H9 (cell line): ENCODE measurements at regions not wholly inside any gene's neighbourhood (a gene's known extent, or its start where the extent isn't known, plus 50 kb on each side); places are given as distances from the start of the nearest gene placed in this dataset.

Experiments used
- DNase-seq: peaks from one replicate; pipeline ENCODE4 v3.0.0-alpha.2; 2017
- H2AFZ ChIP-seq: one replicate; pipeline ENCODE4 v1.6.1; 2013; ENCODE audit warnings: mild to moderate bottlenecking, low read length, control low read depth, moderate library complexity
- H2AK5ac ChIP-seq: 2 replicates; pipeline ENCODE4 v1.6.1; 2013; ENCODE audit warnings: low read length, control low read depth, mixed read lengths; ENCODE audit not compliant: insufficient read length
- H2BK120ac ChIP-seq: one replicate; pipeline ENCODE4 v1.6.1; 2013; ENCODE audit warnings: low read depth, mild to moderate bottlenecking, low read length, control low read depth, inconsistent platforms; ENCODE audit not compliant: poor library complexity, severe bottlenecking
- H2BK12ac ChIP-seq: 2 replicates; pipeline ENCODE4 v1.6.1; 2013; ENCODE audit warnings: low read length, control low read depth, mixed read lengths, low read depth; ENCODE audit not compliant: insufficient read length
- H2BK15ac ChIP-seq: 2 replicates; pipeline ENCODE4 v1.6.1; 2013; ENCODE audit warnings: low read depth, low read length, control low read depth
- H2BK20ac ChIP-seq: one replicate; pipeline ENCODE4 v1.6.1; 2013; ENCODE audit warnings: low read depth, mild to moderate bottlenecking, low read length, control low read depth, inconsistent platforms; ENCODE audit not compliant: poor library complexity, severe bottlenecking
- H2BK5ac ChIP-seq: 2 replicates; pipeline ENCODE4 v1.6.1; 2013; ENCODE audit warnings: low read length, control low read depth, mixed read lengths; ENCODE audit not compliant: insufficient read length
- H3K14ac ChIP-seq: 2 replicates; pipeline ENCODE4 v1.6.1; 2013; ENCODE audit warnings: low read length, control low read depth; ENCODE audit not compliant: insufficient read depth
- H3K18ac ChIP-seq: 2 replicates; pipeline ENCODE4 v1.6.1; 2013; ENCODE audit warnings: low read depth, mild to moderate bottlenecking, mixed read lengths, low read length, control low read depth; ENCODE audit not compliant: insufficient read length
- H3K23ac ChIP-seq: 2 replicates; pipeline ENCODE4 v1.6.1; 2013; ENCODE audit warnings: low read length, control low read depth, mixed read lengths, low read depth; ENCODE audit not compliant: insufficient read length
- H3K23me2 ChIP-seq: 2 replicates; pipeline ENCODE4 v1.6.1; 2013; ENCODE audit warnings: low read depth, mild to moderate bottlenecking, mixed read lengths, low read length, control low read depth; ENCODE audit not compliant: insufficient read length, poor library complexity, severe bottlenecking
- H3K27ac ChIP-seq: 2 replicates; pipeline ENCODE4 v1.5.1; 2013; ENCODE audit warnings: low read length, control low read depth, mixed read lengths, low read depth; ENCODE audit not compliant: insufficient read length
- H3K27me3 ChIP-seq: 2 replicates; pipeline ENCODE4 v1.6.1; 2013; ENCODE audit warnings: low read length, control low read depth, inconsistent platforms; ENCODE audit not compliant: insufficient read depth
- H3K4ac ChIP-seq: 2 replicates; pipeline ENCODE4 v1.6.1; 2013; ENCODE audit warnings: low read depth, mild to moderate bottlenecking, control low read depth, inconsistent platforms, low read length, moderate library complexity
- H3K4me1 ChIP-seq: 2 replicates; pipeline ENCODE4 v1.6.1; 2013; ENCODE audit warnings: low read length, control low read depth, inconsistent platforms; ENCODE audit not compliant: insufficient read depth
- H3K4me2 ChIP-seq: 2 replicates; pipeline ENCODE4 v1.6.1; 2013; ENCODE audit warnings: low read length, control low read depth, mixed read lengths; ENCODE audit not compliant: insufficient read length, insufficient read depth
- H3K56ac ChIP-seq: 2 replicates; pipeline ENCODE4 v1.6.1; 2013; ENCODE audit warnings: low read depth, mild to moderate bottlenecking, mixed read lengths, low read length, control low read depth; ENCODE audit not compliant: insufficient read length
- H3K79me1 ChIP-seq: 2 replicates; pipeline ENCODE4 v1.6.1; 2013; ENCODE audit warnings: low read depth, mild to moderate bottlenecking, moderate library complexity, low read length, control low read depth, inconsistent platforms; ENCODE audit not compliant: insufficient read depth, poor library complexity, severe bottlenecking
- H3K79me2 ChIP-seq: 2 replicates; pipeline ENCODE4 v1.6.1; 2013; ENCODE audit warnings: low read length, control low read depth, inconsistent platforms; ENCODE audit not compliant: insufficient read depth
- H3K9ac ChIP-seq: 2 replicates; pipeline ENCODE4 v1.6.1; 2013; ENCODE audit warnings: low read length, control low read depth, mixed read lengths; ENCODE audit not compliant: insufficient read length; ENCODE audit errors: extremely low read depth
- H3K9me3 ChIP-seq: one replicate; pipeline ENCODE4 v1.6.1; 2013; ENCODE audit warnings: low read depth, low read length, inconsistent platforms; ENCODE audit not compliant: control insufficient read depth
- H3T11ph ChIP-seq: one replicate; pipeline ENCODE4 v1.6.1; 2013; ENCODE audit warnings: mild to moderate bottlenecking, low read length, control low read depth, inconsistent platforms
- H4K20me1 ChIP-seq: one replicate; pipeline ENCODE4 v1.6.1; 2013; ENCODE audit not compliant: control insufficient read depth, insufficient read length, insufficient read depth
- H4K5ac ChIP-seq: 2 replicates; pipeline ENCODE4 v1.6.1; 2013; ENCODE audit warnings: low read depth, mild to moderate bottlenecking, mixed read lengths, low read length, control low read depth; ENCODE audit not compliant: insufficient read length
- H4K8ac ChIP-seq: replicated peaks from 2 replicates; pipeline ENCODE4 v1.6.1; 2013; ENCODE audit warnings: low read length, control low read depth, mixed read lengths, low read depth; ENCODE audit not compliant: insufficient read length
- H4K91ac ChIP-seq: 2 replicates; pipeline ENCODE4 v1.6.1; 2013; ENCODE audit warnings: low read depth, mild to moderate bottlenecking, moderate library complexity, mixed read lengths, low read length, control low read depth; ENCODE audit not compliant: insufficient read length
- H3K27ac Mint-ChIP-seq, 3 experiments: 2 replicates in 2 of 3; 3 replicates in 1 of 3; pipeline ENCODE4 v1.8.0; 2020 to 2021; ENCODE audit warnings: mixed read lengths in 3 of 3, mild to moderate bottlenecking in 1 of 3, moderate library complexity in 1 of 3
- H3K27me3 Mint-ChIP-seq: 2 replicates; pipeline ENCODE4 v1.8.0; 2021; ENCODE audit warnings: low read depth, mild to moderate bottlenecking, moderate library complexity, mixed read lengths
- H3K36me3 Mint-ChIP-seq, 3 experiments: 2 replicates in 2 of 3; 3 replicates in 1 of 3; pipeline ENCODE4 v1.8.0; 2020 to 2021; ENCODE audit warnings: low read depth in 3 of 3, mixed read lengths in 3 of 3; ENCODE audit not compliant: insufficient read depth in 1 of 3
- H3K4me1 Mint-ChIP-seq, 2 experiments: 2 replicates each; pipeline ENCODE4 v1.8.0; 2020; ENCODE audit warnings: mixed read lengths in 2 of 2
- H3K4me3 Mint-ChIP-seq, 2 experiments: 2 replicates in 1 of 2; 3 replicates in 1 of 2; pipeline ENCODE4 v1.8.0; 2020 to 2021; ENCODE audit warnings: mild to moderate bottlenecking in 2 of 2, mixed read lengths in 2 of 2, moderate library complexity in 1 of 2
- H3K9me3 Mint-ChIP-seq, 2 experiments: 2 replicates in 1 of 2; 3 replicates in 1 of 2; pipeline ENCODE4 v1.8.0; 2020; ENCODE audit warnings: mild to moderate bottlenecking in 2 of 2, mixed read lengths in 2 of 2, moderate library complexity in 1 of 2
- WGBS: extraction: QIAGEN DNeasy Blood & Tissue Kit; methylation state at CpG from one replicate; pipeline ENCODE4 v1.1.7; 2013; ENCODE audit warnings: missing lambda C conversion rate, low lambda C conversion rate, mixed read lengths; ENCODE audit not compliant: insufficient read length; ENCODE audit errors: extremely low coverage; 5-methylcytosine and 5-hydroxymethylcytosine counted together
- TF ChIP-seq, protein P1 (sequence below): fragments of 200-600 bp; sonication (generic); conservative IDR thresholded peaks from 3 replicates; pipeline ENCODE4 v1.8.0; 2021; ENCODE audit warnings: antibody characterized with exemption, mild to moderate bottlenecking

DNA sequence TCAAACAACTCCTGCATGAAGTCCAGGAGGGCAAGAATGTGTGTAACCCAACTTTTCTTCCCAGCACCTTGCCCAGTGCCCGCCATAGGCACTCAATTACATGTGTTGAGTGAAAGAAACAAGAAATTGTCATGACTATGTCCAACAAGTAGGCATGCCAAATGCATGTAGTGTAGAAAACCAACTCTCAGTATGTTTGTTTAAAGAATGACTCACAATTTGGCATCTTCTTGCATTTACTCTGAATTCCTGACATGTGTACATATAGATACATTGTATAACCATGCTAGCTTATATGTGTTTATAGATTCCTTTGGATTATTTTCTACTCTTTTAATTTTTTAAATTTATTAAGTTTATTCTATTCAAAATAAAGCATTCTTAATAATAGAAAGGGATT lies 305.0 kb downstream of the EFNB2 start:
- WGBS: no CpG with 5 or more reads among the region's 1 CpG
- DNase-seq: no peak
- H3K23me2 ChIP-seq: no peaks in the 10 kb centered on the region
- no peak overlapping the region for H3K27ac ChIP-seq
- no peak overlapping the region for H3T11ph ChIP-seq
- peaks cover 21 to 24% of the 10 kb centered on the region in 2 experiments for H3K4me1 Mint-ChIP-seq
- H2BK15ac ChIP-seq: no peak overlapping the region
- H3K27ac Mint-ChIP-seq: no peak overlapping the region
- TF ChIP-seq, protein P1, sequence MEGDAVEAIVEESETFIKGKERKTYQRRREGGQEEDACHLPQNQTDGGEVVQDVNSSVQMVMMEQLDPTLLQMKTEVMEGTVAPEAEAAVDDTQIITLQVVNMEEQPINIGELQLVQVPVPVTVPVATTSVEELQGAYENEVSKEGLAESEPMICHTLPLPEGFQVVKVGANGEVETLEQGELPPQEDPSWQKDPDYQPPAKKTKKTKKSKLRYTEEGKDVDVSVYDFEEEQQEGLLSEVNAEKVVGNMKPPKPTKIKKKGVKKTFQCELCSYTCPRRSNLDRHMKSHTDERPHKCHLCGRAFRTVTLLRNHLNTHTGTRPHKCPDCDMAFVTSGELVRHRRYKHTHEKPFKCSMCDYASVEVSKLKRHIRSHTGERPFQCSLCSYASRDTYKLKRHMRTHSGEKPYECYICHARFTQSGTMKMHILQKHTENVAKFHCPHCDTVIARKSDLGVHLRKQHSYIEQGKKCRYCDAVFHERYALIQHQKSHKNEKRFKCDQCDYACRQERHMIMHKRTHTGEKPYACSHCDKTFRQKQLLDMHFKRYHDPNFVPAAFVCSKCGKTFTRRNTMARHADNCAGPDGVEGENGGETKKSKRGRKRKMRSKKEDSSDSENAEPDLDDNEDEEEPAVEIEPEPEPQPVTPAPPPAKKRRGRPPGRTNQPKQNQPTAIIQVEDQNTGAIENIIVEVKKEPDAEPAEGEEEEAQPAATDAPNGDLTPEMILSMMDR: no peak
- H2AK5ac ChIP-seq: no peak overlapping the region
- H3K79me2 ChIP-seq: no peaks in the 10 kb centered on the region
- no peak overlapping the region for H3K4me2 ChIP-seq
- no peaks in the 10 kb centered on the region for H3K9me3 ChIP-seq
- no peak overlapping the region for H4K5ac ChIP-seq
- no peak overlapping the region for H3K4ac ChIP-seq
- H3K4me3 Mint-ChIP-seq: no peak overlapping the region
- no peak overlapping the region for H3K23ac ChIP-seq
- no peak overlapping the region for H3K18ac ChIP-seq
- no peak overlapping the region for H3K14ac ChIP-seq
- H4K20me1 ChIP-seq: no peaks in the 10 kb centered on the region
- H4K91ac ChIP-seq: no peak overlapping the region
- H2BK5ac ChIP-seq: no peak overlapping the region
- H3K9me3 Mint-ChIP-seq: peaks cover 3% of the 10 kb centered on the region in 2 experiments; a peak in 4 of 5 replicates
- no peak overlapping the region for H4K8ac ChIP-seq
- H3K4me1 ChIP-seq: no peaks in the 10 kb centered on the region
- H2BK20ac ChIP-seq: no peak overlapping the region
- no peak overlapping the region for H2BK120ac ChIP-seq
- H3K56ac ChIP-seq: no peak overlapping the region
- H3K27me3 ChIP-seq: no peaks in the 10 kb centered on the region
- no peaks in the 10 kb centered on the region; the same call in 1 of the 2 replicates for H3K27me3 Mint-ChIP-seq
- no peak overlapping the region for H2BK12ac ChIP-seq
- no peak overlapping the region for H2AFZ ChIP-seq
- peaks cover 0 to 7% (median 4%) of the 10 kb centered on the region in 3 experiments; a peak in 4 of 7 replicates for H3K36me3 Mint-ChIP-seq
- H3K9ac ChIP-seq: no peak overlapping the region
- H3K79me1 ChIP-seq: no peaks in the 10 kb centered on the region
